DOHH2 (cell line): ENCODE measurements at regions not wholly inside any gene's neighbourhood (a gene's known extent, or its start where the extent isn't known, plus 50 kb on each side); places are given as distances from the start of the nearest gene placed in this dataset.

ENCODE experiments used
- H3F3A ChIP-seq: fragments of 200-600 bp; sonication (generic), shearing (Covaris generic); 2 replicates; pipeline ENCODE4 v1.6.0; 2016; ENCODE audit warnings: antibody characterized with exemption, mild to moderate bottlenecking; ENCODE audit not compliant: control insufficient read depth, insufficient read depth
- H3K27ac ChIP-seq: fragments of 200-600 bp; sonication (generic); 2 replicates; pipeline ENCODE4 v1.5.1; 2014; ENCODE audit warnings: low read depth, mild to moderate bottlenecking, low read length, moderate library complexity
- H3K27me3 ChIP-seq: fragments of 200-600 bp; sonication (generic); 2 replicates; pipeline ENCODE4 v1.6.1; 2014; ENCODE audit warnings: mild to moderate bottlenecking, low read length, mixed read lengths; ENCODE audit not compliant: control insufficient read depth
- H3K36me3 ChIP-seq: fragments of 200-600 bp; sonication (generic); 2 replicates; pipeline ENCODE4 v1.6.1; 2014; ENCODE audit warnings: mild to moderate bottlenecking, low read length, moderate library complexity, mixed read lengths; ENCODE audit not compliant: control insufficient read depth
- H3K4me1 ChIP-seq: fragments of 200-600 bp; sonication (generic); 2 replicates; pipeline ENCODE4 v1.6.1; 2014; ENCODE audit warnings: mild to moderate bottlenecking, low read length, mixed read lengths; ENCODE audit not compliant: control insufficient read depth
- H3K4me2 ChIP-seq: fragments of 200-600 bp; sonication (generic); 2 replicates; pipeline ENCODE4 v1.6.0; 2014; ENCODE audit warnings: mild to moderate bottlenecking, low read length, moderate library complexity
- H3K4me3 ChIP-seq: fragments of 200-600 bp; sonication (generic); 2 replicates; pipeline ENCODE4 v1.5.1; 2014; ENCODE audit warnings: mild to moderate bottlenecking, low read length, mixed read lengths
- H3K79me2 ChIP-seq: fragments of 200-600 bp; sonication (generic); 2 replicates; pipeline ENCODE4 v1.6.1; 2014; ENCODE audit warnings: mild to moderate bottlenecking, low read length, mixed read lengths; ENCODE audit not compliant: control insufficient read depth
- H3K9me2 ChIP-seq: fragments of 200-600 bp; sonication (generic); replicated peaks from 2 replicates; pipeline ENCODE4 v1.6.1; 2014; ENCODE audit warnings: mild to moderate bottlenecking, low read length, mixed read lengths; ENCODE audit not compliant: control insufficient read depth
- H3K9me3 ChIP-seq: fragments of 200-600 bp; sonication (generic); 2 replicates; pipeline ENCODE4 v1.6.1; 2014; ENCODE audit warnings: antibody characterized with exemption, low read length, mixed read lengths; ENCODE audit not compliant: control insufficient read depth, insufficient read depth
- H4K20me1 ChIP-seq: fragments of 200-600 bp; sonication (generic); 2 replicates; pipeline ENCODE4 v1.6.0; 2014; ENCODE audit warnings: low read depth, mild to moderate bottlenecking, antibody characterized with exemption, low read length, moderate library complexity; ENCODE audit not compliant: control insufficient read depth, insufficient read depth
- CTCF ChIP-seq: fragments of 200-600 bp; sonication (generic); IDR thresholded peaks from one replicate; pipeline ENCODE4 v1.5.1; 2014; ENCODE audit warnings: antibody characterized with exemption, mild to moderate bottlenecking, low read depth, low read length; ENCODE audit not compliant: poor library complexity, severe bottlenecking
- EZH2phosphoT487 ChIP-seq: fragments of 200-600 bp; sonication (generic); IDR thresholded peaks from 2 replicates; pipeline ENCODE4 v1.6.1; 2017; ENCODE audit warnings: borderline replicate concordance, mild to moderate bottlenecking, antibody characterized with exemption, low read length, moderate library complexity, mixed read lengths

DNA sequence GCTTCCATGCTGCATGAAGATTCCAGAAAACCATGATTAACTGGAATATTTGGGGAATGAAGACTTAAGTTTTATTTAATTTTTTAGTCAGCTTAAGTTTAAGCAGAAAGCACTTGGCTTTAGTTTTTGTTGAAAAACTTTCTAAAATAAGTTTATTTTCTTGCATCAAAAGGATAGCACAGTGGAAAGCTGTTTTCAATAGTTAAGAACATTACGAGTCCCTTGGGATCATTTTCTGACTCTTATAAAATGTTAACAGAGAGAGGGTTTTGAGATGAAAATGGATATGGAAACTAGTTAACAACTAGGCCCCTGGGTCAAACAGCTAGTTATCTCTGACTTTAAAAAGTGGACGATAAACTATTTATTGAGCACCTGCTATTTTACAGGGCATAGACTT, 181.9 kb upstream of the SLC38A2 start:
- H3K27ac ChIP-seq: no peak overlapping the region
- H3F3A ChIP-seq: no peaks in the 10 kb centered on the region
- H3K9me2 ChIP-seq: no peaks in the 10 kb centered on the region
- no peaks in the 10 kb centered on the region for H3K4me1 ChIP-seq
- H3K27me3 ChIP-seq: no peaks in the 10 kb centered on the region
- no peaks in the 10 kb centered on the region for H3K36me3 ChIP-seq
- H3K9me3 ChIP-seq: no peaks in the 10 kb centered on the region; the same call in 1 of the 2 replicates
- no peaks in the 10 kb centered on the region for H3K79me2 ChIP-seq
- TF ChIP-seq CTCF: no peak
- TF ChIP-seq EZH2phosphoT487: no peak
- no peak overlapping the region for H3K4me3 ChIP-seq
- no peaks in the 10 kb centered on the region for H4K20me1 ChIP-seq
- H3K4me2 ChIP-seq: no peak overlapping the region

DNA sequence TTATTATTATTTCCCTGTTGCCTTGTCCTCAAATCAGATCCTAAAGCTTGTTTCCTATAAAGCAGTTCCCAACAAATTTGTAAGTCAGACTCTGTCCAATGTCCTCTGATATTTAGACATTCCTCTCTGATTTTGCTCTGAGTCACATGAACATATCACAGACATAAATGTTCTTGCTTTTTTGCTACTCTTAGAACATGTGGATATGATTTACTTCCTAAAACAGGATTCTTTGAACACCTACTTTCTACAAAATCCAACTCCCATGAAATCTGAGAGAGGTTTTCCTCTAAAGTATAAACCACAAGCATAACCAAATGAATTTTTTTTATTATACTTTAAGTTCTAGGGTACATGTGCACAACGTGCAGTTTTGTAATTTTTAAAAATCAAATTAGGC, 181.3 kb upstream of the SLC38A2 start:
- Histone ChIP-seq H3K9me2 (no peaks in the 10 kb centered on the region), H3K27me3 (no peaks in the 10 kb centered on the region), H3K4me3 (no peak overlapping the region), H3K79me2 (no peaks in the 10 kb centered on the region), H3K9me3 (no peaks in the 10 kb centered on the region; the same call in 1 of the 2 replicates), H3F3A (no peaks in the 10 kb centered on the region), H3K36me3 (no peaks in the 10 kb centered on the region), H3K4me1 (no peaks in the 10 kb centered on the region), H3K4me2 (no peak overlapping the region), H3K27ac (no peak overlapping the region), H4K20me1 (no peaks in the 10 kb centered on the region)
- TF ChIP-seq CTCF (no peak), EZH2phosphoT487 (no peak)

GRCh38 chr12:46553266-46553665, 180.7 kb upstream of the SLC38A2 start:
- Histone ChIP-seq H3K27ac (no peak overlapping the region), H3K4me2 (no peak overlapping the region), H3K4me3 (no peak overlapping the region), H3K27me3 (no peaks in the 10 kb centered on the region), H4K20me1 (no peaks in the 10 kb centered on the region), H3K9me3 (no peaks in the 10 kb centered on the region; the same call in 1 of the 2 replicates), H3K79me2 (no peaks in the 10 kb centered on the region), H3K9me2 (no peaks in the 10 kb centered on the region), H3K36me3 (no peaks in the 10 kb centered on the region), H3F3A (no peaks in the 10 kb centered on the region), H3K4me1 (no peaks in the 10 kb centered on the region)
- no peak for TF ChIP-seq CTCF
- TF ChIP-seq EZH2phosphoT487: no peak
